HG02623 (cell line): ENCODE measurements at regions not wholly inside any gene's neighbourhood (a gene's known extent, or its start where the extent isn't known, plus 50 kb on each side); places are given as distances from the start of the nearest gene placed in this dataset.

Source experiments
- ATAC-seq: cut with Tn5 transposase; IDR thresholded peaks from one replicate; pipeline ENCODE4 v1.9.1; 2021; ENCODE audit warnings: moderate library complexity; ENCODE audit not compliant: unreplicated experiment

DNA sequence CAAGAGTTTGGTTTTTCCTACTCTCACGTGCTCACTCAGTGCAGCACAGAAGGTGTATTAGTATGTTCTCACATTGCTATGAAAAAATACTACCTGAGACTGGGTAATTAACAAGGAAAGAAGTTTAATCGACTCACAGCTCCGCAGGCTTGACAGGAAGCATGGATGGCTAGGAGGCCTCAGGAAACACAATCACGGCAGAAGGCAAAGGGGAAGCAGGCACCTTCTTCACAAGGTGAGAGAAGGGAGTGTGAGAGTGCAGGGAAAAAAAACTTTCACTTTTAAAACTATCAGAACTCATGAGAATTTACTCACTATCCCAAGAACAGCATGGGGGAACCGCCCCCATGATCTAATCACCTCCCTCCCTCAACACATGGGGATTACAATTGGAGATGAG lies 185.8 kb upstream of the TMPO start:
- no peak for ATAC-seq

GRCh38 chr12:98332642-98333041 lies 182.7 kb upstream of the TMPO start:
- peak; percentile 80 for ATAC-seq

- no peak for ATAC-seq
These were observed 180.6 kb upstream of the TMPO start for GRCh38 chr12:98334768-98335167.

GRCh38 chr12:98341026-98341425 lies 174.4 kb upstream of the TMPO start:
- no peak for ATAC-seq

DNA sequence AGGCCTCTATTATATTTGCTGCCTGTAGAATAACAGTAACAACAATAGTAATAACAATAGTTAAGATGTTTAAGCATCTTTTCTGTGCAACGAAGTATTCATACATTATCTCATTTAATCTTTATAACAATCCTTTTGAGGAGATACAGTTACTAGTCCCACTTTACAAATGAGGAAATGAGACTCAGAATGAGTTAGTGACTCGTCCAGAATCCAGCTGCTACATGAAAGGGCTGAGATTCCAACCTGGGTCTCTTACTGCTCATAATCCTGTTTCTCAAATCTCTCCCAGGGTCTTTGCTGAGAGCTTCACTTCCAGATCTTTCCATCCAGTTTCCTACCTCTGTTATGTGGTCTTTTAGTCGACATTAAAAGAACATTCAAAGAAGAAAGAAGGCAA lies 173.7 kb upstream of the TMPO start:
- ATAC-seq = no peak

- ATAC-seq = no peak
These were observed 172.3 kb upstream of the TMPO start for GRCh38 chr12:98343002-98343567.

DNA sequence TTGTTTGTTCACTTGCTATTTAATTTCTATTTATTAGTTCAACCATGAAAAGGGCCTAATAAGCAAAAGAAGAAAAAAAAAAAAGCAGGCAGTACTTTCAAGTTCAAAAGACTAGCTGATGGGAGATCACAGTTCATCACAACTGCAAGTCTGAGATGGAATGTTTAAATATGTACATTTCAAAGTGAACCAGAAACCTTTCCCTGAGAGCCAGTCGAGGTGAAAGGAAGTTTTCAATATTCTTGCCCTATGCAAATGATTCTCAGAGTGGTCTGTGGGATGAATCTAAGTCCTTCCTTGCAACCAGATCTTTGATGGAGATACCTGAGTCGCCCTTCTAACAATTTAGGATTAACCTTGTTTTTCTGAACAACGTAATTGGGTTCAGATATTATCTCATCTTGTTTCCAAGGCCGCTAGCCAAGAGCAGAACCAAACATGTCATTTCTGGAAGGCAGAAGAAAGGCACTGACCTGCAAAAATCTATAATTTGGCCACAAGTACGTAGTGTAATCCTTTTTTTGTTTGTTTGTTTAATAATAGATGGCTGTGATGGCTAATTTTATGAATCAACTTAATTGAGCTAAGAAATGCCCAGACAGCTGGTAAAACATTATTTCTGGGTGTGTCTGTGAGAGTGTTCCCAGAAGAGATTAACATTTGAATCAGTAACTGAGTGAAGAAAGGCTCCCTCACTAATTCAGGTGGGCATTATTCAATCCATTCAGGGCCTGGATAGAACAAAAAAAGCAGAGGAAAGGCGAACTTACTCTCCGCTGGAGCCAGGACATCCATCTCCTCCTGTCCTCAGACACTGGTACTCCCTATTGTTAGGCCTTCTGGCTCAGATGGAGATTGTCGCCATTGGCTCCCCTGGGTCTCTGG lies 171.1 kb upstream of the TMPO start:
- ATAC-seq = no peak

GRCh38 chr12:98345308-98345876 lies 170.0 kb upstream of the TMPO start:
- ATAC-seq = no peak

DNA sequence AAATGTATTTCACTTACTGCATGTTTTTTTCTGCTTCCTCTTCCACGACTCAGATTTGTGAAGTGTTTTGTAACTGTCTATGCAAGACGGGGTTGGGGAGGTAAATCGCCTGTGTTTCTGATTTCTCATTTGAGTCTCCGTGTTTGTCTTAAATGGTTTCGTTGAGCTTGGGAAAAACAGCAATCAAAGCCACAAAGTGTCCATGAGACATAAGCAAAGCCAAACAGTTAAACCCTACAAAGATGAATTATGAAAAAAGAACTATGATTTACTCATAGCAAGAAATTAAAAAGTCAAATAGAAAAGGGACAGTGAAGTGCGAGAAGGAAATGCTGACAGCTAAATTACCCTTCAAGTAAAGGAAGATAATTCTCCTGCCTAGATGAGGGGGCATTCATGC lies 164.3 kb upstream of the TMPO start:
- ATAC-seq = no peak

- ATAC-seq = no peak
These were observed 163.6 kb upstream of the TMPO start for GRCh38 chr12:98351784-98352183.

DNA sequence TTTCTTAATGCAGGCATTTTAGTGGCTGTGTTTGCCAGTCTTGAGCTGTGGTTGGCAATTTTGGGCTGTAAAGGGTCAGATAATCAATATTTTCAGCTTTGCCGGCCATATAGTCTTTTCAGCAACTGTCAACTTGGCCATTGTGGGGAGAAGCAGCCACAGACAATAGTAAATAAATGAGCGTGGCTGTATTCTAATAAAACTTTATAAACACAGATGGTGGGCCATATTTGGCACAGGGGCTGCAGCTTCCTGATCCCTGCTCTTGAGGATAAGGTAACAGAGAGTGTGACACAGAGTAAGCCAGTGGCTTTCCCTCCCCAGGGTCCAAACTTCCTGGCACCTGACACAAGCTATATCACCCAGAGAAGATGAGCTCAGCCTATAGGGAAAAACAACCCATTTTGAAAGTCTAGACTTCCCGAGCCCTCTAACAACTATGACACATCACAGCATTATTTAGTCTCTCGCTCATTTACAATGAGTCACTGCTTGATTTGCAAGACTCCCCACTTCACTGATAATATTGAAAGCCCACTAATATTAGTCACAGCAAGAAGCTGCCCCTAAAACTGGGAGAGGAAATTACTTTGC lies 163.1 kb upstream of the TMPO start:
- ATAC-seq = no peak

GRCh38 chr12:98352835-98353234 lies 162.6 kb upstream of the TMPO start:
- ATAC-seq = no peak

- ATAC-seq = no peak
These were observed 160.8 kb upstream of the TMPO start for GRCh38 chr12:98354520-98355035.

DNA sequence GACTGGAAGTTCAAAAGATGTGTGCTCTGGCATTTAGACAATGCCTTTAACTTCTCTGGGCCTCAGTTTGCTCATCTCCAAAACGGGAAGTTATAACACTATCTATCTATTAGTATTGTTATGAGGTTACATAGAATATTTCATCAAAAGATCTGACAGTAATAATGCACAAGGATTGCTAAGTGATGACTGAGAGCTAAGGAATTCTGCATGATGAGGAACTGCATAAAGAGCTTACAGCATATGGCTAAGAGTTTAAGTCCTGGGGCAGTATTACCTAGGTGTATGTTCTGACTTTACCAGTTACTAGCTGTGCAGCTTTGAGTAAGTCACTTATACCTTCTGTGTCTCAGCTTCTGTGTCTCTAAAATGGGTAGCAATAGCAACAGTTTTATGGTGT lies 160.1 kb upstream of the TMPO start:
- ATAC-seq = no peak

DNA sequence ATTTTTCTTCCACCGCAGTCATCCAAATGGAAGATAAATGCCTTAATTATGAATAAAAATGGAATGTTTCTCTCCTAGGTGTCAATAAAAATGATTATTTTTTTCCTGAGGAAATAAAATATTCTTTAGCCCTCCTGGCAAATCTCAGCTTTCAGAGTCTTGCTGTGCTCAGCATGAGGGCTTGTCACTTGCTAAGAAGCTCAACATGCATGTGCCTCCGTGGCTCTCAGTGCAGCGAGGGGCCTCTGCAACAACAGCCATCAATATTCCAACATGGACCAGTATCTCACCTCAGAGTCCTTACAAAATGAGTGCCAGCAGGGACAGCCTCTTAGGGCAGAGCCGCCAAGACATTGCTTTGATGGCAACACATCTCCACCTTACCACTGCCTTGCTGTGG lies 159.5 kb upstream of the TMPO start:
- ATAC-seq = no peak

- ATAC-seq = no peak
These were observed 157.2 kb upstream of the TMPO start for GRCh38 chr12:98358144-98358543.

GRCh38 chr12:98359856-98360255 lies 155.5 kb upstream of the TMPO start:
- no peak for ATAC-seq

GRCh38 chr12:98360401-98360800 lies 155.0 kb upstream of the TMPO start:
- no peak for ATAC-seq

GRCh38 chr12:98369581-98369980 lies 145.8 kb upstream of the TMPO start:
- no peak for ATAC-seq

DNA sequence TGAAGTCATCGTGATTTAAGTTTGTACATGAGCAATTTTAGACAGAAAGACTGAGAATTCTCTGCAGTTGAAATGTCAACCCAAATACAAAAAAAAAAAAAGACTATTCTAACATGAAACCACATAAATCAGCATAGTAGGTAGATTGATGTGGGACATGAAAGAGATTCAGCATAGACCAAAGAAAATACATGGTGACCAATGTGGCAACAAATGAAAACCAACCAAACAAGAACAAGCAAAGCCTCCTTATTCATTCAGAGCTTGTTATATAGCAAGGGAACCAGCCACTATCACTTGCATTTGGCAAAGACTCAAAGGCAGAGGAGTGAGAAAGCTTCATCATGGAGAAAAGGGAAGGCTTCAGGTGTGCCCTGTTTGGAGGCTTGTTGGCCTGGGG lies 144.4 kb upstream of the TMPO start:
- ATAC-seq = no peak

DNA sequence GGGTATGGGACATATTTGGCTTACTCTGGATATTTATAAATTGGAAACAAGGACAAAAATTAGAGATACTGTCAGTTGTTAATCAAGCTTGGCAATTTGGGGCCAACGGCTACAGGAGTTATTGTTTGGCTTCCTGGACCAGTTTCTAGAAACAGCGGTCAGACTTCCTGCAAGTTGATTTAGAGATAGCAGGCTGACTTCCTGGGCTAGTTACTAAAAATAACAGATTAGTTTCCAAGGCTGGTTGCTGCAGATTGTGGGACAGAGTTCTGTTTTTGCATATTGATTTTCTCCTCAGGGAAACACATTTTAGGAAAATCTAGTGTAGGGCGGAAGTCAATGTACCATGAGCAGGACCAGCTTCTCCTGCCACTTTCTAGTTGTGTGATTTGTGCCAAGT lies 144.0 kb upstream of the TMPO start:
- no peak for ATAC-seq
